Neural cell (in vitro differentiated cells): ENCODE measurements at regions not wholly inside any gene's neighbourhood (a gene's known extent, or its start where the extent isn't known, plus 50 kb on each side); places are given as distances from the start of the nearest gene placed in this dataset.

Experiments
- H2AFZ ChIP-seq: fragments of 200-600, 300-800 bp; sonication (generic), shearing (Covaris generic); 2 replicates; pipeline ENCODE4 v1.6.0; 2014; ENCODE audit warnings: low read depth, mild to moderate bottlenecking, antibody characterized with exemption, low read length, moderate library complexity
- H3F3A ChIP-seq: fragments of 200-600 bp; shearing (Covaris generic); 2 replicates; pipeline ENCODE4 v1.6.1; 2016; ENCODE audit warnings: mild to moderate bottlenecking, moderate library complexity, mixed read lengths, antibody characterized with exemption, low read length; ENCODE audit not compliant: insufficient read depth, poor library complexity, severe bottlenecking
- H3K27ac ChIP-seq: fragments of 200-600, 300-800 bp; sonication (generic), shearing (Covaris generic); 2 replicates; pipeline ENCODE4 v1.5.1; 2014; ENCODE audit warnings: mild to moderate bottlenecking, low read length, moderate library complexity
- H3K27me3 ChIP-seq: fragments of 300-800, 200-600 bp; sonication (generic), shearing (Covaris generic); 2 replicates; pipeline ENCODE4 v1.6.0; 2014; ENCODE audit warnings: mild to moderate bottlenecking, low read depth, low read length, moderate library complexity; ENCODE audit not compliant: insufficient read depth
- H3K36me3 ChIP-seq: fragments of 300-800, 200-600 bp; sonication (generic), shearing (Covaris generic); 2 replicates; pipeline ENCODE4 v1.5.1; 2014; ENCODE audit warnings: mild to moderate bottlenecking, antibody characterized with exemption, low read length, moderate library complexity; ENCODE audit not compliant: insufficient read depth
- H3K4me2 ChIP-seq: fragments of 300-800, 200-600 bp; sonication (generic), shearing (Covaris generic); 2 replicates; pipeline ENCODE4 v1.6.0; 2014; ENCODE audit warnings: mild to moderate bottlenecking, low read length
- H3K4me3 ChIP-seq: fragments of 300-800, 200-600 bp; sonication (generic), shearing (Covaris generic); 2 replicates; pipeline ENCODE4 v1.5.1; 2014; ENCODE audit warnings: mild to moderate bottlenecking, low read length, moderate library complexity
- H3K79me2 ChIP-seq: fragments of 200-600 bp; shearing (Covaris generic); replicated peaks from 2 replicates; pipeline ENCODE4 v1.6.0; 2014; ENCODE audit warnings: mild to moderate bottlenecking, low read length, moderate library complexity; ENCODE audit not compliant: insufficient read depth
- H3K9ac ChIP-seq: fragments of 300-800, 200-600 bp; sonication (generic), shearing (Covaris generic); 2 replicates; pipeline ENCODE4 v1.6.1; 2016; ENCODE audit warnings: mild to moderate bottlenecking, low read length, mixed read lengths
- H3K9me2 ChIP-seq: fragments of 200-600 bp; shearing (Covaris generic); 2 replicates; pipeline ENCODE4 v1.6.1; 2016; ENCODE audit warnings: mild to moderate bottlenecking, low read length, mixed read lengths; ENCODE audit not compliant: insufficient read depth
- H3K9me3 ChIP-seq: fragments of 200-600, 300-800 bp; sonication (generic), shearing (Covaris generic); 2 replicates; pipeline ENCODE4 v1.6.1; 2016; ENCODE audit warnings: mild to moderate bottlenecking, mixed run types, low read length, moderate library complexity, mixed read lengths
- H4K20me1 ChIP-seq: fragments of 200-600 bp; shearing (Covaris generic); 2 replicates; pipeline ENCODE4 v1.6.1; 2016; ENCODE audit warnings: mild to moderate bottlenecking, mixed run types; ENCODE audit not compliant: insufficient read depth
- EP300 ChIP-seq: fragments of 450-650 bp; conservative IDR thresholded peaks from 2 replicates; pipeline ENCODE4 v1.6.1; 2014; ENCODE audit warnings: antibody characterized with exemption, mild to moderate bottlenecking, moderate library complexity; ENCODE audit not compliant: poor library complexity, severe bottlenecking
- EZH2 ChIP-seq: fragments of 200-600, 300-800 bp; shearing (Covaris generic), sonication (generic); IDR thresholded peaks from 2 replicates; pipeline ENCODE4 v1.6.1; 2014; ENCODE audit warnings: antibody characterized with exemption, low read length, borderline replicate concordance, mild to moderate bottlenecking; ENCODE audit not compliant: insufficient read depth, poor library complexity, severe bottlenecking
- MXI1 ChIP-seq: fragments of 450-650 bp; conservative IDR thresholded peaks from 2 replicates; pipeline ENCODE4 v1.6.1; 2014; ENCODE audit warnings: antibody characterized with exemption, mild to moderate bottlenecking; ENCODE audit not compliant: poor library complexity, severe bottlenecking
- POLR2AphosphoS5 ChIP-seq: IDR thresholded peaks from 2 replicates; pipeline ENCODE4 v1.6.1; 2012
- RAD21 ChIP-seq: fragments of 450-650 bp; conservative IDR thresholded peaks from 2 replicates; pipeline ENCODE4 v1.6.1; 2014; ENCODE audit warnings: antibody characterized with exemption, mild to moderate bottlenecking, moderate library complexity
- SMC3 ChIP-seq: fragments of 450-650 bp; conservative IDR thresholded peaks from 2 replicates; pipeline ENCODE4 v1.6.1; 2014; ENCODE audit warnings: antibody characterized with exemption, mild to moderate bottlenecking, moderate library complexity; ENCODE audit not compliant: poor library complexity
- TAF1 ChIP-seq: IDR thresholded peaks from 2 replicates; pipeline ENCODE4 v1.6.1; 2012; ENCODE audit warnings: low read depth
- TF ChIP-seq, protein P1 (sequence below): IDR thresholded peaks from 2 replicates; pipeline ENCODE4 v1.6.1; 2012; ENCODE audit warnings: borderline replicate concordance
- TF ChIP-seq, protein P2 (sequence below): fragments of 450-650 bp; IDR thresholded peaks from 2 replicates; pipeline ENCODE4 v1.5.1; 2014; ENCODE audit warnings: antibody characterized with exemption, mild to moderate bottlenecking, moderate library complexity; ENCODE audit not compliant: poor library complexity, severe bottlenecking

DNA sequence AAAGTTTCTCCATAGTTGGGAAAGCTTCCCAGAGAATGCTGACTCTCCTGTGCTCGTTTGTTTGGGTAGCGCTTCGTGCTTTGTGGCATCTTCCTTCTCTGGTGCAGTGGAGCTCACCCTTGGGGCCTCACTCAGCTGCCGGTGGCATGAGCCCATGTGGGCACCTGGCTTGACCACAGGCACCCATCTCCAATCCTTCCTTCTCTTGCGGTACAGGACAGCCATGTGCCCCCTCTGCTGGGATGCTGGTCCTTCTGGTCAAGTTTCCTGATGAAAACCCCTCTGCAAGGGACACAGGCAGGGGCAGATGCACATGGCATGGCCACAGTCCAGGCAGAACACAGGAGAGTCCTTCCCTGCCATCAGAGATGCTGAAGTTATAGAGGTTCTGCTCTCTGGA is 555.9 kb upstream of the HS6ST1 start:
- H3K36me3 ChIP-seq: no peaks in the 10 kb centered on the region
- H2AFZ ChIP-seq: no peak overlapping the region
- H3K27ac ChIP-seq: no peak overlapping the region
- no peaks in the 10 kb centered on the region for H3K9me3 ChIP-seq
- no peak overlapping the region for H3K9ac ChIP-seq
- TF ChIP-seq RAD21 (no peak), SMC3 (no peak), EP300 (no peak), POLR2AphosphoS5 (no peak), EZH2 (no peak), TAF1 (no peak), MXI1 (no peak)
- TF ChIP-seq, protein P1, sequence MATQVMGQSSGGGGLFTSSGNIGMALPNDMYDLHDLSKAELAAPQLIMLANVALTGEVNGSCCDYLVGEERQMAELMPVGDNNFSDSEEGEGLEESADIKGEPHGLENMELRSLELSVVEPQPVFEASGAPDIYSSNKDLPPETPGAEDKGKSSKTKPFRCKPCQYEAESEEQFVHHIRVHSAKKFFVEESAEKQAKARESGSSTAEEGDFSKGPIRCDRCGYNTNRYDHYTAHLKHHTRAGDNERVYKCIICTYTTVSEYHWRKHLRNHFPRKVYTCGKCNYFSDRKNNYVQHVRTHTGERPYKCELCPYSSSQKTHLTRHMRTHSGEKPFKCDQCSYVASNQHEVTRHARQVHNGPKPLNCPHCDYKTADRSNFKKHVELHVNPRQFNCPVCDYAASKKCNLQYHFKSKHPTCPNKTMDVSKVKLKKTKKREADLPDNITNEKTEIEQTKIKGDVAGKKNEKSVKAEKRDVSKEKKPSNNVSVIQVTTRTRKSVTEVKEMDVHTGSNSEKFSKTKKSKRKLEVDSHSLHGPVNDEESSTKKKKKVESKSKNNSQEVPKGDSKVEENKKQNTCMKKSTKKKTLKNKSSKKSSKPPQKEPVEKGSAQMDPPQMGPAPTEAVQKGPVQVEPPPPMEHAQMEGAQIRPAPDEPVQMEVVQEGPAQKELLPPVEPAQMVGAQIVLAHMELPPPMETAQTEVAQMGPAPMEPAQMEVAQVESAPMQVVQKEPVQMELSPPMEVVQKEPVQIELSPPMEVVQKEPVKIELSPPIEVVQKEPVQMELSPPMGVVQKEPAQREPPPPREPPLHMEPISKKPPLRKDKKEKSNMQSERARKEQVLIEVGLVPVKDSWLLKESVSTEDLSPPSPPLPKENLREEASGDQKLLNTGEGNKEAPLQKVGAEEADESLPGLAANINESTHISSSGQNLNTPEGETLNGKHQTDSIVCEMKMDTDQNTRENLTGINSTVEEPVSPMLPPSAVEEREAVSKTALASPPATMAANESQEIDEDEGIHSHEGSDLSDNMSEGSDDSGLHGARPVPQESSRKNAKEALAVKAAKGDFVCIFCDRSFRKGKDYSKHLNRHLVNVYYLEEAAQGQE: no peak
- TF ChIP-seq, protein P2, sequence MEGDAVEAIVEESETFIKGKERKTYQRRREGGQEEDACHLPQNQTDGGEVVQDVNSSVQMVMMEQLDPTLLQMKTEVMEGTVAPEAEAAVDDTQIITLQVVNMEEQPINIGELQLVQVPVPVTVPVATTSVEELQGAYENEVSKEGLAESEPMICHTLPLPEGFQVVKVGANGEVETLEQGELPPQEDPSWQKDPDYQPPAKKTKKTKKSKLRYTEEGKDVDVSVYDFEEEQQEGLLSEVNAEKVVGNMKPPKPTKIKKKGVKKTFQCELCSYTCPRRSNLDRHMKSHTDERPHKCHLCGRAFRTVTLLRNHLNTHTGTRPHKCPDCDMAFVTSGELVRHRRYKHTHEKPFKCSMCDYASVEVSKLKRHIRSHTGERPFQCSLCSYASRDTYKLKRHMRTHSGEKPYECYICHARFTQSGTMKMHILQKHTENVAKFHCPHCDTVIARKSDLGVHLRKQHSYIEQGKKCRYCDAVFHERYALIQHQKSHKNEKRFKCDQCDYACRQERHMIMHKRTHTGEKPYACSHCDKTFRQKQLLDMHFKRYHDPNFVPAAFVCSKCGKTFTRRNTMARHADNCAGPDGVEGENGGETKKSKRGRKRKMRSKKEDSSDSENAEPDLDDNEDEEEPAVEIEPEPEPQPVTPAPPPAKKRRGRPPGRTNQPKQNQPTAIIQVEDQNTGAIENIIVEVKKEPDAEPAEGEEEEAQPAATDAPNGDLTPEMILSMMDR: no peak
- H4K20me1 ChIP-seq: no peaks in the 10 kb centered on the region
- no peaks in the 10 kb centered on the region for H3F3A ChIP-seq
- no peaks in the 10 kb centered on the region for H3K79me2 ChIP-seq
- H3K27me3 ChIP-seq: no peaks in the 10 kb centered on the region
- no peak overlapping the region for H3K4me2 ChIP-seq
- no peak overlapping the region for H3K4me3 ChIP-seq
- no peaks in the 10 kb centered on the region for H3K9me2 ChIP-seq

DNA sequence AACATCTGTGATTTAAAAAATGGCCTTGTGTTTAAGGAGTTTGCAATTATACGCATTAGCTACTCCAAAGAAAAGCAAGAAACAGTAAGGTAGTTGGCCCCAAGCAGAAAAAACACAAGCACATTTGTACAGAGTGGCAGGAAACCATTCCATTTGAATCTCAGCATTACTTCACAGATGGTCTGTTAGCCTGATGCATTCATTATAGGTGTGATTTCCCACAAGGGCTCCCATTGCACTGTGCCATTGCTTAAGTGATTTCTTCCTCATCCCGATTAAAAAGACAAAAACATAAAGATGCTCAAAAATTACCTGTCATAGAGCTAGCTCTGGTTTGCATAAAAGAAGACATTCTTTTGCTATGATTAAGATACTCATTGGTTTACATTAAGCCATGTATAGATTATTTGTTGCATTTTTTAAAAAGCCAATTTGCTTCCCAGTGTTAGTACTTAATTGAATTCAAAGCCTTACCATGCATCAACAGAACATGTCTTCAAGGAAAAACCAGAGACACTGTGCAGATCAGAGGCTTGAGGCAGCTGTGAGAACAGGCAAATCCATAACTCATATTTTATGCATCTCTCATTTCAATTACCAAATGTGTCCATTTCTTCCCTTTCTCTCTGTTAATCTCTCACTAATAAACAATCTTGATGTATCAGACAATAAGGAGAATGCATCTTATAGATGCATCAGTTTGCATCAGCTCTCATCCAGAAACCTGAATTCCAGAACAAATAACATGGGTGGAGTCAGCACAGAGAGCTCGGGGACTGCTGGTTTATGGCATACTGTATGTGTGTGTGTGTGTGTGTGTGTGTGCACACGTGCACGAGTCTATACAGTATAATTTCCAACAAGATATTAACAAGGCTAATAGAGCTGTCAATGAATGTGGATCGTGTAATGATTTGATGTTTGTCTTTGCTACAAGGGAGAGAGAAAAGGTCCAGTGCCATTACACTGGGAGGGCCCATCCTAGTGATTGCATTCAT is 558.6 kb upstream of the HS6ST1 start:
- no peak overlapping the region for H3K4me2 ChIP-seq
- no peak overlapping the region for H3K9ac ChIP-seq
- no peaks in the 10 kb centered on the region for H3K27me3 ChIP-seq
- no peaks in the 10 kb centered on the region for H3K9me2 ChIP-seq
- TF ChIP-seq EP300: no peak
- TF ChIP-seq, protein P2: no peak
- TF ChIP-seq RAD21: no peak
- TF ChIP-seq EZH2: no peak
- no peaks in the 10 kb centered on the region for H3F3A ChIP-seq
- H3K27ac ChIP-seq: no peak overlapping the region
- no peaks in the 10 kb centered on the region for H3K36me3 ChIP-seq
- H3K79me2 ChIP-seq: no peaks in the 10 kb centered on the region
- H2AFZ ChIP-seq: no peak overlapping the region
- H3K9me3 ChIP-seq: no peaks in the 10 kb centered on the region
- no peaks in the 10 kb centered on the region for H4K20me1 ChIP-seq
- H3K4me3 ChIP-seq: no peak overlapping the region
